GM12878 (cell line): ENCODE measurements at regions not wholly inside any gene's neighbourhood (a gene's known extent, or its start where the extent isn't known, plus 50 kb on each side); places are given as distances from the start of the nearest gene placed in this dataset.

Source experiments
- ATAC-seq: fragments of 200-7000 bp; cut with Tn5 transposase; 3 replicates; pipeline ENCODE4 v1.9.1; 2020; ENCODE audit warnings: mild to moderate bottlenecking, moderate library complexity
- BruUV-seq: library from RNA; stranded (reverse); fragments of 400-500 nt; replicated peaks from 2 replicates; lab custom pipeline; 2021; lab: Mats Ljungman, UMichigan
- CTCF ChIA-PET: fragments of 300-600 bp; sonication (Branson Sonifier 250); formaldehyde crosslinking; extraction: SDS; loops from one replicate; lab custom pipeline; 2021; ENCODE audit warnings: inconsistent platforms; lab: Yijun Ruan, JAX
- POLR2A ChIA-PET: fragments of 350-600 bp; formaldehyde crosslinking; extraction: SDS; loops from one replicate; lab custom pipeline; 2021; ENCODE audit warnings: inconsistent platforms; lab: Charles Lee
- RAD21 ChIA-PET: fragments of 300-600 bp; sonication (Branson Sonifier 250); formaldehyde crosslinking; loops from one replicate; lab custom pipeline; 2023; ENCODE audit warnings: antibody characterized with exemption; ENCODE audit not compliant: unreplicated experiment; lab: Charles Lee
- SMC1A ChIA-PET: fragments of 300-600 bp; sonication (Branson Sonifier 250); formaldehyde crosslinking; loops from one replicate; lab custom pipeline; 2023; ENCODE audit not compliant: unreplicated experiment, uncharacterized antibody; lab: Charles Lee
- DNase-seq: peaks from one replicate; pipeline ENCODE4 v3.0.0-alpha.2; 2011; ENCODE audit warnings: low read depth, low spot score
- FAIRE-seq: peaks from 3 replicates; lab custom pipeline; 2011; peaks lifted over from hg19 to GRCh38; lab: Jason Lieb, UNC
- H2AFZ ChIP-seq: 2 replicates; pipeline ENCODE4 v1.6.0; 2011; ENCODE audit warnings: low read depth, low read length, control low read depth; ENCODE audit not compliant: control insufficient read depth
- H3K27ac ChIP-seq: 2 replicates; pipeline ENCODE4 v1.5.1; 2011; ENCODE audit warnings: control low read depth; ENCODE audit not compliant: control insufficient read depth, insufficient read depth
- H3K27me3 ChIP-seq, 2 experiments: replicated peaks in 1 of 2; 2 replicates each; pipeline versions ENCODE4 v1.6.0 to v1.6.1; 2011; ENCODE audit warnings: low read length in 1 of 2; ENCODE audit not compliant: control insufficient read depth in 2 of 2, insufficient read depth in 2 of 2
- H3K36me3 ChIP-seq, 2 experiments: 2 replicates each; pipeline ENCODE4 v1.5.1; 2011; ENCODE audit warnings: low read length in 1 of 2; ENCODE audit not compliant: control insufficient read depth in 2 of 2, insufficient read depth in 2 of 2
- H3K4me1 ChIP-seq: 2 replicates; pipeline ENCODE4 v1.6.1; 2011; ENCODE audit warnings: mild to moderate bottlenecking, low read length, moderate library complexity, mixed read lengths; ENCODE audit not compliant: control insufficient read depth, insufficient read depth
- H3K4me2 ChIP-seq: 2 replicates; pipeline ENCODE4 v1.6.0; 2011; ENCODE audit warnings: control low read depth; ENCODE audit not compliant: control insufficient read depth, insufficient read depth
- H3K4me3 ChIP-seq: fragments of 200-600 bp; sonication (generic); 2 replicates; pipeline ENCODE4 v1.5.1; 2016
- H3K79me2 ChIP-seq: 2 replicates; pipeline ENCODE4 v1.6.0; 2011; ENCODE audit warnings: low read length; ENCODE audit not compliant: control insufficient read depth, insufficient read depth
- H3K9ac ChIP-seq: 2 replicates; pipeline ENCODE4 v1.8.0; 2011; ENCODE audit warnings: low read length, control low read depth, mixed read lengths; ENCODE audit not compliant: control insufficient read depth, insufficient read depth
- H3K9me3 ChIP-seq: replicated peaks from 3 replicates; pipeline ENCODE4 v1.5.1; 2011; ENCODE audit warnings: mild to moderate bottlenecking, low read length; ENCODE audit not compliant: control insufficient read depth, insufficient read depth
- H4K20me1 ChIP-seq: 2 replicates; pipeline ENCODE4 v1.6.0; 2011; ENCODE audit not compliant: control insufficient read depth, insufficient read depth
- ATF3 ChIP-seq: IDR thresholded peaks from 2 replicates; pipeline ENCODE4 v1.6.1; 2011; ENCODE audit warnings: low read depth, mild to moderate bottlenecking, low read length, moderate library complexity, borderline replicate concordance; ENCODE audit errors: extremely low read depth
- DPF2 ChIP-seq: fragments of 450-650 bp; IDR thresholded peaks from 2 replicates; pipeline ENCODE4 v1.6.1; 2017; ENCODE audit warnings: mild to moderate bottlenecking
- FOS ChIP-seq: IDR thresholded peaks from 3 replicates; pipeline ENCODE4 v1.6.1; 2011; ENCODE audit warnings: borderline replicate concordance; ENCODE audit not compliant: insufficient read length; ENCODE audit errors: extremely low read depth
- FOXK2 ChIP-seq: fragments of 450-650 bp; IDR thresholded peaks from 2 replicates; pipeline ENCODE4 v1.6.1; 2017; ENCODE audit warnings: mild to moderate bottlenecking, moderate library complexity
- GATAD2B ChIP-seq: fragments of 450-650 bp; conservative IDR thresholded peaks from 2 replicates; pipeline ENCODE4 v1.6.1; 2017; ENCODE audit warnings: low read depth, mild to moderate bottlenecking, moderate library complexity
- HDAC6 ChIP-seq: fragments of 200-600 bp; sonication (generic); IDR thresholded peaks from one replicate; pipeline ENCODE4 v1.8.0; 2017; ENCODE audit warnings: antibody characterized with exemption; ENCODE audit not compliant: unreplicated experiment
- IKZF2 ChIP-seq, 2 experiments: fragments of 450-650 bp; IDR thresholded peaks; 2 replicates each; pipeline ENCODE4 v1.6.1; 2017; ENCODE audit warnings: mild to moderate bottlenecking in 2 of 2, moderate library complexity in 2 of 2
- JUNB ChIP-seq: IDR thresholded peaks from 2 replicates; pipeline ENCODE4 v1.6.1; 2016; ENCODE audit warnings: antibody characterized with exemption, mild to moderate bottlenecking
- NFXL1 ChIP-seq: fragments of 450-650 bp; IDR thresholded peaks from 2 replicates; pipeline ENCODE4 v1.6.1; 2017; ENCODE audit warnings: antibody characterized with exemption, mild to moderate bottlenecking, borderline replicate concordance
- RBBP5 ChIP-seq: fragments of 200-600 bp; sonication (generic); conservative IDR thresholded peaks from 2 replicates; pipeline ENCODE4 v1.6.1; 2016
- REST ChIP-seq: IDR thresholded peaks from 2 replicates; pipeline ENCODE4 v1.6.1; 2012; ENCODE audit warnings: mild to moderate bottlenecking, low read depth, low read length
- SMARCA5 ChIP-seq: fragments of 450-650 bp; IDR thresholded peaks from 2 replicates; pipeline ENCODE4 v1.6.1; 2017; ENCODE audit warnings: mild to moderate bottlenecking
- SMC3 ChIP-seq: IDR thresholded peaks from 2 replicates; pipeline ENCODE4 v1.6.1; 2011; ENCODE audit warnings: low read length, improper control_type of control experiment, borderline replicate concordance
- STAT1 ChIP-seq: fragments of 450-650 bp; conservative IDR thresholded peaks from 2 replicates; pipeline ENCODE4 v1.6.1; 2014; ENCODE audit warnings: antibody characterized with exemption, mild to moderate bottlenecking
- STAT3 ChIP-seq: IDR thresholded peaks from 2 replicates; pipeline ENCODE4 v1.6.1; 2011; ENCODE audit warnings: low read depth, low read length, improper control_type of control experiment
- SUPT20H ChIP-seq: IDR thresholded peaks from 2 replicates; pipeline ENCODE4 v1.6.1; 2011; ENCODE audit warnings: low read depth, mild to moderate bottlenecking, low read length, moderate library complexity, borderline replicate concordance; ENCODE audit not compliant: control insufficient read depth
- SUZ12 ChIP-seq: fragments of 200-600 bp; sonication (generic); IDR thresholded peaks from one replicate; pipeline ENCODE4 v1.6.1; 2018; ENCODE audit warnings: antibody characterized with exemption, mild to moderate bottlenecking; ENCODE audit not compliant: unreplicated experiment
- ZNF24 ChIP-seq: fragments of 450-650 bp; IDR thresholded peaks from 2 replicates; pipeline ENCODE4 v1.6.1; 2017; ENCODE audit warnings: antibody characterized with exemption, mild to moderate bottlenecking
- WGBS: methylation state at CpG from one replicate; pipeline ENCODE4 v1.1.6; 2016; ENCODE audit warnings: low lambda C conversion rate; ENCODE audit not compliant: insufficient replicate concordance, insufficient coverage; ENCODE audit errors: missing lambda C conversion rate; 5-methylcytosine and 5-hydroxymethylcytosine counted together
- in situ Hi-C: fragments of 300-500 bp; cut with MboI; formaldehyde crosslinking; loops from 9 replicates; pipeline ENCODE4 v1.14.3; 2018; ENCODE audit warnings: mixed read lengths
- intact Hi-C: fragments of 100-400 bp; cut with micrococcal nuclease; formaldehyde crosslinking; loops from one replicate; pipeline ENCODE4 v1.14.2; 2022; ENCODE audit not compliant: unreplicated experiment

- no peaks in the 10 kb centered on the region for H3K4me1 ChIP-seq
- CTCF ChIA-PET, result no interaction called here
- H3K9ac ChIP-seq, result no peak overlapping the region
- intact Hi-C loops, result no loop called here
- RAD21 ChIA-PET, result no interaction called here
- ATAC-seq (peak; percentile 38), DNase-seq (no peak)
- no peaks in the 10 kb centered on the region for H3K9me3 ChIP-seq
- in situ Hi-C loops, result no loop called here
- no peak overlapping the region for H3K4me3 ChIP-seq
- POLR2A ChIA-PET, result no interaction called here
- no peaks in the 10 kb centered on the region for H4K20me1 ChIP-seq
- WGBS, result 27% methylated on average over 2 of the region's 2 CpGs
- TF ChIP-seq DPF2 (no peak), HDAC6 (no peak), IKZF2 (IDR thresholded peaks at IDR 0.05) (no peak)
- TF ChIP-seq, all 136 proteins: peak for 0
- no TSS peak for BruUV-seq
- H3K79me2 ChIP-seq, result no peaks in the 10 kb centered on the region
- H3K27ac ChIP-seq, result no peak overlapping the region
- SMC1A ChIA-PET, result no interaction called here
- no peaks in the 10 kb centered on the region for H3K27me3 ChIP-seq
- FAIRE-seq, result no peak
- no peaks in the 10 kb centered on the region for H3K36me3 ChIP-seq
- H3K4me2 ChIP-seq, result no peak overlapping the region
- H2AFZ ChIP-seq, result no peak overlapping the region
Observed at GRCh38 chr7:137091396-137091795, 222.9 kb downstream of the CHRM2 start.

- Histone ChIP-seq H3K4me2 (no peak overlapping the region), H3K4me3 (no peak overlapping the region), H3K79me2 (no peaks in the 10 kb centered on the region), H3K36me3 (no peaks in the 10 kb centered on the region), H3K4me1 (no peaks in the 10 kb centered on the region), H3K9ac (no peak overlapping the region), H3K27me3 (no peaks in the 10 kb centered on the region), H2AFZ (no peak overlapping the region), H3K9me3 (no peaks in the 10 kb centered on the region), H4K20me1 (no peaks in the 10 kb centered on the region), H3K27ac (no peak overlapping the region)
- in situ Hi-C loops, result no loop called here
- FAIRE-seq (no peak), ATAC-seq (no peak), DNase-seq (no peak)
- BruUV-seq, result no TSS peak
- ChIA-PET POLR2A (interaction anchor here (0.5 kb wide), 1 partner anchor 1532 kb away, joined by 4 read pairs; no protein-coding TSS in a partner anchor), CTCF (no interaction called here), RAD21 (no interaction called here), SMC1A (no interaction called here)
- 93% methylated on average over 3 of the region's 3 CpGs for WGBS
- intact Hi-C loops, result no loop called here
- TF ChIP-seq STAT3 (no peak), ZNF24 (no peak), RBBP5 (no peak), ATF3 (no peak), NFXL1 (no peak), STAT1 (no peak), SMC3 (no peak), JUNB (no peak), SMARCA5 (no peak), FOS (no peak), GATAD2B (no peak), REST (no peak), SUPT20H (no peak), FOXK2 (no peak), SUZ12 (no peak)
Observed at GRCh38 chr7:137086896-137087295, 218.4 kb downstream of the CHRM2 start.
